ENCODE measurements at regions not wholly inside any gene's neighbourhood (a gene's known extent, or its start where the extent isn't known, plus 50 kb on each side); places are given as distances from the start of the nearest gene placed in this dataset.

- Mint-ChIP-seq H3K27me3 (no peaks in the 10 kb centered on the region), H3K9me3 (peaks cover 6% of the 10 kb centered on the region), H3K27ac (no peak overlapping the region), H3K4me3 (no peak overlapping the region), H3K36me3 (no peaks in the 10 kb centered on the region), H3K4me1 (ENCODE audit: unreplicated experiment) (no peaks in the 10 kb centered on the region)
- no peak for TF ChIP-seq CTCF (conservative IDR thresholded peaks at IDR 0.05)
- DNase-seq (ENCODE audit: extremely low spot score, unreplicated experiment): no peak
Observed at GRCh38 chr3:165346503-165346902, 150.3 kb upstream of the SLITRK3 start.

GRCh38 chr3:165343185-165343584 lies 147.0 kb upstream of the SLITRK3 start:
- DNase-seq (ENCODE audit: extremely low spot score, unreplicated experiment): no peak
- TF ChIP-seq CTCF (conservative IDR thresholded peaks at IDR 0.05): no peak
- Mint-ChIP-seq H3K36me3 (no peaks in the 10 kb centered on the region), H3K4me1 (ENCODE audit: unreplicated experiment) (no peaks in the 10 kb centered on the region), H3K4me3 (no peak overlapping the region), H3K27ac (no peak overlapping the region), H3K27me3 (no peaks in the 10 kb centered on the region), H3K9me3 (peaks cover 6% of the 10 kb centered on the region)

- DNase-seq (ENCODE audit: extremely low spot score, unreplicated experiment): no peak
- Mint-ChIP-seq H3K4me3 (no peak overlapping the region), H3K36me3 (no peaks in the 10 kb centered on the region), H3K9me3 (peaks cover 6% of the 10 kb centered on the region), H3K27ac (no peak overlapping the region), H3K27me3 (no peaks in the 10 kb centered on the region), H3K4me1 (ENCODE audit: unreplicated experiment) (no peaks in the 10 kb centered on the region)
- TF ChIP-seq CTCF (conservative IDR thresholded peaks at IDR 0.05): peak; percentile 60
Observed at GRCh38 chr3:165339753-165340152, 143.6 kb upstream of the SLITRK3 start.

GRCh38 chr3:165336786-165337185 lies 140.6 kb upstream of the SLITRK3 start:
- DNase-seq (ENCODE audit: extremely low spot score, unreplicated experiment): no peak
- H3K9me3 Mint-ChIP-seq: no peaks in the 10 kb centered on the region
- TF ChIP-seq CTCF (conservative IDR thresholded peaks at IDR 0.05): no peak

More at GRCh38 chr3:165336786-165337185, 140.6 kb upstream of the SLITRK3 start:
- Mint-ChIP-seq H3K4me1 (ENCODE audit: unreplicated experiment) (no peaks in the 10 kb centered on the region), H3K36me3 (no peaks in the 10 kb centered on the region), H3K27ac (no peak overlapping the region), H3K27me3 (no peaks in the 10 kb centered on the region), H3K4me3 (no peak overlapping the region)
